Parathyroid adenoma (tissue), 2 donors: ENCODE measurements at regions not wholly inside any gene's neighbourhood (a gene's known extent, or its start where the extent isn't known, plus 50 kb on each side); places are given as distances from the start of the nearest gene placed in this dataset.

Experiments used
- H2AFZ ChIP-seq: fragments of 300-600 bp; sonication (generic); one replicate; pipeline ENCODE4 v1.7.0; 2017; ENCODE audit warnings: antibody characterized with exemption, mild to moderate bottlenecking
- H3K27ac ChIP-seq: fragments of 300-600 bp; sonication (generic); one replicate; pipeline ENCODE4 v1.7.0; 2017
- H3K27me3 ChIP-seq: fragments of 300-600 bp; sonication (generic); one replicate; pipeline ENCODE4 v1.7.0; 2017; ENCODE audit warnings: low read length; ENCODE audit not compliant: control insufficient read depth, insufficient read depth
- H3K36me3 ChIP-seq: fragments of 300-600 bp; sonication (generic); one replicate; pipeline ENCODE4 v1.7.0; 2017; ENCODE audit warnings: low read length; ENCODE audit not compliant: control insufficient read depth, insufficient read depth
- H3K4me1 ChIP-seq: fragments of 300-600 bp; sonication (generic); one replicate; pipeline ENCODE4 v1.7.0; 2017; ENCODE audit warnings: control low read depth
- H3K4me2 ChIP-seq: fragments of 300-600 bp; sonication (generic); one replicate; pipeline ENCODE4 v1.7.0; 2017; ENCODE audit warnings: low read length
- H3K4me3 ChIP-seq: fragments of 300-600 bp; sonication (generic); one replicate; pipeline ENCODE4 v1.7.0; 2017; ENCODE audit warnings: low read depth, low read length
- H3K79me2 ChIP-seq: fragments of 300-600 bp; sonication (generic); one replicate; pipeline ENCODE4 v1.7.0; 2017; ENCODE audit warnings: control low read depth
- H3K9ac ChIP-seq: fragments of 300-600 bp; sonication (generic); one replicate; pipeline ENCODE4 v1.7.0; 2017; ENCODE audit warnings: mild to moderate bottlenecking
- H3K9me3 ChIP-seq: fragments of 300-600 bp; sonication (generic); one replicate; pipeline ENCODE4 v1.7.0; 2017; ENCODE audit warnings: low read length; ENCODE audit not compliant: control insufficient read depth
- CTCF ChIP-seq: fragments of 300-600 bp; sonication (generic); IDR thresholded peaks from one replicate; pipeline ENCODE4 v1.7.0; 2017; ENCODE audit warnings: antibody characterized with exemption, mild to moderate bottlenecking
- donor health status: primary hyperparathyroidism.

GRCh38 chr18:40066368-40066767 is 1888.7 kb upstream of the PIK3C3 start:
- no peaks in the 10 kb centered on the region for H3K4me1 ChIP-seq
- H3K9ac ChIP-seq: no peak overlapping the region
- H3K79me2 ChIP-seq: no peaks in the 10 kb centered on the region
- no peak for TF ChIP-seq CTCF
- no peak overlapping the region for H2AFZ ChIP-seq
- H3K9me3 ChIP-seq: no peaks in the 10 kb centered on the region
- H3K27me3 ChIP-seq: no peaks in the 10 kb centered on the region
- no peak overlapping the region for H3K4me3 ChIP-seq
- H3K36me3 ChIP-seq: no peaks in the 10 kb centered on the region
- H3K4me2 ChIP-seq: no peak overlapping the region
- no peak overlapping the region for H3K27ac ChIP-seq

DNA sequence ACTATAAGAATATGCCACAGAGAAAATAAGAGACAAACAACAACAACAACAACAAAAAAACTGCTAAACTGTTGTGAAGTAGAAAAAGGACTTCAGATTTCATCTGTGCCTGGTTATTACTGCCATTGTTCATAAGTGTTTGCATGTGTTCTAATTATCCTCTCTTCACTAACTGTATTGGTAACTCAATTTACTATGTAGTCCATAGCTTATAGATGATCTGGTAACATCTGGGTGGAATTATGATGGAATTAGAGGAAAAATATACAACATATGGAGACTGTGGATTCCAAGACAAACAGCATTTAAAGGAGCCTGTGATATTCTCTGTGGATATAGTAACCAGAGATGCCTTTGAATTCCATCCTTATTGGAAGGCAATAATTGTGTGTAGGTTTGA is 1891.5 kb upstream of the PIK3C3 start:
- H2AFZ ChIP-seq: no peak overlapping the region
- no peaks in the 10 kb centered on the region for H3K4me1 ChIP-seq
- no peaks in the 10 kb centered on the region for H3K79me2 ChIP-seq
- no peak for TF ChIP-seq CTCF
- no peaks in the 10 kb centered on the region for H3K27me3 ChIP-seq
- no peaks in the 10 kb centered on the region for H3K9me3 ChIP-seq
- no peak overlapping the region for H3K4me3 ChIP-seq
- H3K4me2 ChIP-seq: no peak overlapping the region
- H3K9ac ChIP-seq: no peak overlapping the region
- H3K27ac ChIP-seq: no peak overlapping the region
- H3K36me3 ChIP-seq: no peaks in the 10 kb centered on the region

DNA sequence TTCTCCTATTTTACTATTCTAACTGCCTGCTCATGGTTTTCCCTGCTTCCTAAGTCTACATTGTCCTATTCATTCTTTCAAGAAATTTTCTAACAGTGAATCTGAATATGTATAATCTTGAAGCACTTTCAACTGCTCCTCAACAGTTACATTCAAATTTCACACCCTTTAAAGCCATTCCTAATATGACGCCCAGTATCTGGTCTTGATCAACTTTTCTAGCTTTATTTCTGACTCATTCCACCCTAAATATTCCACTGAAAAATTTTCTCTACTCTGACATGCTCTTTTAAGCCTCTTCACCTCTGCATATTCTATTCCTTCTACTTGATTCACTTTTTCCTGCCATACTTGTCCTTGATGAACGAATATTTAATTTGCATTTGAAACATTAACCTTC is 1893.9 kb upstream of the PIK3C3 start:
- Histone ChIP-seq H3K36me3 (no peaks in the 10 kb centered on the region), H3K79me2 (no peaks in the 10 kb centered on the region), H3K27ac (no peak overlapping the region), H3K4me1 (no peaks in the 10 kb centered on the region), H3K4me2 (no peak overlapping the region), H3K9ac (no peak overlapping the region), H3K27me3 (no peaks in the 10 kb centered on the region), H3K4me3 (no peak overlapping the region), H3K9me3 (no peaks in the 10 kb centered on the region), H2AFZ (no peak overlapping the region)
- TF ChIP-seq CTCF: no peak

GRCh38 chr18:40060562-40060961 is 1894.5 kb upstream of the PIK3C3 start:
- Histone ChIP-seq H3K36me3 (no peaks in the 10 kb centered on the region), H3K79me2 (no peaks in the 10 kb centered on the region), H3K27ac (no peak overlapping the region), H3K9ac (no peak overlapping the region), H3K4me2 (no peak overlapping the region), H3K4me3 (no peak overlapping the region), H3K27me3 (no peaks in the 10 kb centered on the region), H2AFZ (no peak overlapping the region), H3K9me3 (no peaks in the 10 kb centered on the region), H3K4me1 (no peaks in the 10 kb centered on the region)
- TF ChIP-seq CTCF: no peak

GRCh38 chr18:40058811-40059570 is 1896.0 kb upstream of the PIK3C3 start:
- Histone ChIP-seq H3K4me3 (no peak overlapping the region), H3K4me2 (no peak overlapping the region), H3K4me1 (no peaks in the 10 kb centered on the region), H2AFZ (no peak overlapping the region), H3K27ac (no peak overlapping the region), H3K36me3 (no peaks in the 10 kb centered on the region), H3K27me3 (no peaks in the 10 kb centered on the region), H3K9me3 (no peaks in the 10 kb centered on the region), H3K9ac (no peak overlapping the region), H3K79me2 (no peaks in the 10 kb centered on the region)
- TF ChIP-seq CTCF: no peak
